Fibroblast of pulmonary artery (primary cell): ENCODE measurements at regions not wholly inside any gene's neighbourhood (a gene's known extent, or its start where the extent isn't known, plus 50 kb on each side); places are given as distances from the start of the nearest gene placed in this dataset.

ENCODE experiments used
- DNase-seq: peaks from one replicate; pipeline ENCODE4 v3.0.0-alpha.2; 2010; ENCODE audit warnings: low read depth
- H3K4me3 ChIP-seq: replicated peaks from 2 replicates; pipeline ENCODE4 v1.5.1; 2011; ENCODE audit warnings: low read depth, mild to moderate bottlenecking, control low read depth, low read length, moderate library complexity
- TF ChIP-seq, protein P1 (sequence below): IDR thresholded peaks from 2 replicates; pipeline ENCODE4 v1.5.1; 2011; ENCODE audit warnings: mild to moderate bottlenecking, control low read depth, low read length, inconsistent platforms; ENCODE audit errors: missing control alignments

- TF ChIP-seq, protein P1, sequence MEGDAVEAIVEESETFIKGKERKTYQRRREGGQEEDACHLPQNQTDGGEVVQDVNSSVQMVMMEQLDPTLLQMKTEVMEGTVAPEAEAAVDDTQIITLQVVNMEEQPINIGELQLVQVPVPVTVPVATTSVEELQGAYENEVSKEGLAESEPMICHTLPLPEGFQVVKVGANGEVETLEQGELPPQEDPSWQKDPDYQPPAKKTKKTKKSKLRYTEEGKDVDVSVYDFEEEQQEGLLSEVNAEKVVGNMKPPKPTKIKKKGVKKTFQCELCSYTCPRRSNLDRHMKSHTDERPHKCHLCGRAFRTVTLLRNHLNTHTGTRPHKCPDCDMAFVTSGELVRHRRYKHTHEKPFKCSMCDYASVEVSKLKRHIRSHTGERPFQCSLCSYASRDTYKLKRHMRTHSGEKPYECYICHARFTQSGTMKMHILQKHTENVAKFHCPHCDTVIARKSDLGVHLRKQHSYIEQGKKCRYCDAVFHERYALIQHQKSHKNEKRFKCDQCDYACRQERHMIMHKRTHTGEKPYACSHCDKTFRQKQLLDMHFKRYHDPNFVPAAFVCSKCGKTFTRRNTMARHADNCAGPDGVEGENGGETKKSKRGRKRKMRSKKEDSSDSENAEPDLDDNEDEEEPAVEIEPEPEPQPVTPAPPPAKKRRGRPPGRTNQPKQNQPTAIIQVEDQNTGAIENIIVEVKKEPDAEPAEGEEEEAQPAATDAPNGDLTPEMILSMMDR: no peak
- no peak for DNase-seq
- H3K4me3 ChIP-seq: no peak overlapping the region
Observed at GRCh38 chr4:20091781-20092180, 159.9 kb upstream of the SLIT2 start.

DNA sequence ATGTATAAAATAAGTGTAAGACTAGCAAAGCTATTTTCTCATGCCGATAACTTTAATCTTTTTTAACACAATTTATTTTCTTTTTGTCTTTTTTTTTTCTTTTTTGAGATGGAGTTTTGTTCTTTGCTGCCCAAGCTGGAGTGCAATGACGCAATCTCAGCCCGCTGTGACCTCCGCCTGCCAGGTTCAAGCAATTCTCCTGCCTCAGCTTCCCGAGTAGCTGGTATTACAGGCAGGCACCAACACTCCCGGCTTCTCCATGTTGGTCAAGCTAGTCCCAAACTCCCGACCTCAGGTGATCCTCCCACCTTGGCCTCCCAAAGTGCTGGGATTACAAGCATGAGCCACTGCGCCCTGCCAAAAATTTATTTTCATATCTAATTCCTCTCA lies 164.2 kb upstream of the SLIT2 start:
- no peak overlapping the region for H3K4me3 ChIP-seq
- no peak for DNase-seq
- TF ChIP-seq, protein P1: no peak

- no peak overlapping the region for H3K4me3 ChIP-seq
- TF ChIP-seq, protein P1: no peak
Observed at GRCh38 chr4:20086799-20087521, 164.7 kb upstream of the SLIT2 start.

GRCh38 chr4:20086067-20086798 lies 165.5 kb upstream of the SLIT2 start:
- no peak for DNase-seq
- TF ChIP-seq, protein P1: no peak

More at GRCh38 chr4:20086799-20087521, 164.7 kb upstream of the SLIT2 start:
- DNase-seq: no peak

DNA sequence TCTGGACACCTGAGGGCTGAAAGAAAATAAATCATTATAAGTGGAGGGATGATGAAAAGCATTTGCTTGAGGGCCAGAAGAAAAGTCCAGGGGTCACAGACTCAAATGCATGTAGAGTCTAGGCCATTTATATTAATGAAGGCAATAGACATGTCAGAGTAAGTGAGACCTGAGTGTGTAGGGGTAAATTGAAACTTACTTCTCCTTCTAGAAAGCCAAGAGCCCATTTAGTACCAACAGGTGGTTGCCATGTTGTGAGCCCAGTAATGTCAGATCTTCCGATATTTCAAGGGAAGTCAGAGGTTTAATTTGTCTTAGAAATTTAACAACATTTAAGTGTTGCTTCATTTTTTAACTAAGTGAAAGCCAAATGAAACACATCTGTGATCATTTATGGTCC lies 166.1 kb upstream of the SLIT2 start:
- TF ChIP-seq, protein P1: no peak
- DNase-seq: no peak

More at GRCh38 chr4:20086067-20086798, 165.5 kb upstream of the SLIT2 start:
- H3K4me3 ChIP-seq: no peak overlapping the region

DNA sequence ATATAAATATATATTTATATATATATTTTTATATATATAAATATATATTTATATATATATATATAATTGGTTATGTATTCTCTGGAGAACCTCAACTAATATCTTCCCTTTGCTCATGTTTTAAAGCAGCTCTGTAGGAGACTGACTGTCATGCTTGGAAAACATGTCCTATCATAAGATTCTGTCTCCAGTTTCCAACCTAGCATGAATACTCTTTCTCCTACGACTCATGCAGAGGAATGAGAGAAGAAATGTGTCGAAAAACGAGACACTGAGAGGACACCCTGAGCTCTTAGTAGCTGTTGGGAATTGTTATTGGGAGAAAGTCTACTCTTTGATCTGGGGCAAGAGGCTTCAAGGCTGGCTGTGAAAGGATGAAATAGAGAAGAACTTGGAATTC lies 166.5 kb upstream of the SLIT2 start:
- TF ChIP-seq, protein P1: no peak
- DNase-seq: no peak
- no peak overlapping the region for H3K4me3 ChIP-seq

More for the DNA sequence above, 166.1 kb upstream of the SLIT2 start:
- H3K4me3 ChIP-seq: no peak overlapping the region
